ENCODE measurements at regions not wholly inside any gene's neighbourhood (a gene's known extent, or its start where the extent isn't known, plus 50 kb on each side); places are given as distances from the start of the nearest gene placed in this dataset.

DNA sequence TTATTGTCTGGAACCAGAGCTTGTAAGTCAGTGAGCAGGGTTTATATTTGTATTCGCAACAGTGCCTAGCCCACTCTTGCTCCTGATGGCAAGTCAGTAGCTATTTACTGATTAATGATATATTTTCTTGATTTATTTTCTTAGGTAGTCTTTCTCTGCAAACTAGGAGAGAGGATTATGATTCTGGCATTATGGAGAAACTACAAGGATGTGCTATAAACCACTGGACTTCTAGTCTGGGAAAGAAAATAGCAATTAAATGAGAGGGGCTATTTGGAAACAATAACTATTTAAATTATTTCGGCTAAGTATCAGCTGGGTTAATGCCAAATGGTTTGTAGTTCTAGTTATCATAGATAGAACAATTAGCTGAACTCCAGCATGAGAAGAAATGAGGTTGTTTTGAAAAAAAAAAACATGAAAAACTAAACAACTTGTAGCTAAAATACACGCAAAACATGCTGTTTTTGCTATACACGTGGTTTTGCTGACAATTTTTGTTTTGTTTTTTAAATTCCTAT lies 304.9 kb upstream of the TCF21 start:
- no peak for ATAC-seq

DNA sequence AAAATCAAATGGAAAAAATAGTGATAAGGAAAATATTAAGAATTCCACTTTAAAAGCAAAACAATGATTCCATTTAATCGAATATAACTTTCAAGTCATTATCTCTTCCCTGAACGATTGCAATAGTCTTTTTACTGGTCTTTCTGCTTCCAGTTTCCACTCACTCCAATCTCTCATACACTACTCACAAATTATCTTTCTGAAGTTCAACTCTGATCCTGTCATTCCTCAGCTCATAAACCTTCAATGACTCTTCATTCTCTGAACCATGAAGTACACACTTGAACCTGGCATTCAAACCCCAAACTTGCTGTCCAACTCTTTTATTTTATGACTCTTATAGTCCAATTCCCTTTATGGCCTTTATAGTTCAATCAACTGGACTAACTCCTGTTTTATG lies 304.1 kb upstream of the TCF21 start:
- no peak for ATAC-seq

DNA sequence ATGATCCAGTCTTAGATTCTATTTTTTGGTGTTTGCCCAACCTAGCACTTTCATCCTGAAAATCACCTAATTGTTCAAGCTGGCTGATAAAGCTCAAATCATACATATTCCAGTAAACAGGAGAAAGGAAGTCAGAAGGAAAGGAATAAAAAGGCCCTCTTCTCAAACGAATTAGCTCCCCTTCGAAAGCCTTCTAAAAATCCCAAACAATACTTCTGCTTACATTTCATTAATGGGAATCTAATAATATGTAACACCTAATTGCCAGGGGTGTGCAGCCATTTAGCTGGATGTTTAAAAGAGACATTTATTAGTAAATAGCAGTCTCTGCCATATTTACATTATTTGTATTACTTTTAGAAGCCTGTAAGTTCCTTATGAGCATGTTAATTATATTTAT lies 302.9 kb upstream of the TCF21 start:
- no peak for ATAC-seq

DNA sequence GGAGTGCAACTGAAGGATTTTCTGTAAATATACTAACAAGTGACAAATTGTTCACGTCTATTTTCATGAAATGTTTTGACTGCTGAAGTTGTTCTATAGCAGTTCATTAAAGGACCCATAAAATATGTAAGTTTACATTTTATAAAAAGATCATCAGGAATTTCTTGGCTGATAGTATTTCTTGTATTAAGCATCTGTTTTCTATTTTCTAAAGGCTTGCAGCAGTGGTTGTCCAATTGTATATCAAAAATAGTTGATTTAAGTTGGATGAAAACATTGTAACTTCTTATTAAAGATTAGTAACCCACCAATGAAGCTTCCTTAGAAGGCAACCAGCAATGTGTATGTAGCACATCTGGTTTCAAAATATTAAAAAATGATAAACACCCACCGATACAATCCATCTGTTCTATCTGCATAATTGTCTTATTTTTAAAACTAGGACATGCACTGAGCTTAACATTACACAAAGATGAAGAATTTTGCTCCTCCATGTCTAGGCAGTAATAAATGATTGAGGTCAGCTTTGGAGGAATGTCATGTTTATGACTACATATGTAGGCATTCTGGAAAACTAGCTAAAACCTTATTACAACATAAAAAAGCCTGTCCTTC lies 301.3 kb upstream of the TCF21 start:
- ATAC-seq: no peak

DNA sequence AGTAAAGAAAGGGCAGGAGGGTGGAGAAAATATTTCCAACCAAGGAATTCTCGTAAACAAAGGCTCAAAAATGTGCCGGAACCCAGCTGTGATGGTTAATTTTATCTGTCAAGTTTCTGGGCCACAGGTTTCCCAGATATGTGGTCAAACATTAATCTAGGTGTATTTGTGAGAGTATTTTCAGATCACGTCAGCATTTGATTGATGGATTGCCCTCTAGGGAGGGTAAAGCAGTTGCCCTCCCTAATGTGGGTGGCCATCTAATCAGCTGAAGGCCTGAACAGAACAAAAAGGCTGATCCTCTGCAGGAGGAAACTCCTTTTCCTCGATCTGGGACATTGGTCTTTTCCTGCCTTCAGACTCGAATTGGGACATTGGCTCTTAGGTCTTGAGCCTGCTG lies 298.7 kb upstream of the TCF21 start:
- no peak for ATAC-seq

DNA sequence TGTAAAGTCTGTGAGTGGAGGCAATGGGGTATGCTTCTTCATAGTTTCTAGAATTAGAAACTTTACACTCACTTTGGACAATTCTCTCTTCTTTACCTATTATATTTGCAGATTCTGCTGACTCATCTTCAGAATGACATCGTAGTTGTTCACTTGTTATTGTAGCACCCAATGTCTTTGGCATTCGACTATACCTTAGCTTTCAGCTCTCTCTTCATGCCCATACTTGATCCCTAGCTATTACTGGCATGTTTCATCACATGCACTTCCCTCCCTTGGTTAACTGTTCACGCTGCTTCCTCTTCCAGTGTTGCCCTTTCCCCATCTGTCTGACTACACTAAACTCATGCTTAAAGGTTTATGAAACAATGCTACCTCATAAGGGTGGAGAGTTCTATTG lies 298.1 kb upstream of the TCF21 start:
- no peak for ATAC-seq

DNA sequence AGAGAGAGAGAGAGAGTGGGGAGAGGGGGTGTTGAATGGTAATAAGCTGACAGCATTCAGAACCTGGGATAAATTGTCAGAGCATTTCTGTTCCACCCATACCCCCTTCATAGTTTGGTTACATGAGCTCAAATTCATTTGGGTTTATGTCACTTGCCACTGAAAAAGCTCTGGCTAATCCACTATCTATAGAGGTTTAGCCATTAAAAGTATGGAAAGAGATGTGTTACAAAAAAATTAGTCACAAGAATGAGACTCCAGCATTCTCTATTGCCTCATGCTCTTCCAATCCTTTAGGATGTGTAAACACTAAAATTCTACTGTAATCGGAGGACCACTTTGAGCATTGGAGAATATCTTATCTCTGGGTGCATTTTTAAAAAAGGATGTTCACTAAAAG lies 297.6 kb upstream of the TCF21 start:
- ATAC-seq: no peak

DNA sequence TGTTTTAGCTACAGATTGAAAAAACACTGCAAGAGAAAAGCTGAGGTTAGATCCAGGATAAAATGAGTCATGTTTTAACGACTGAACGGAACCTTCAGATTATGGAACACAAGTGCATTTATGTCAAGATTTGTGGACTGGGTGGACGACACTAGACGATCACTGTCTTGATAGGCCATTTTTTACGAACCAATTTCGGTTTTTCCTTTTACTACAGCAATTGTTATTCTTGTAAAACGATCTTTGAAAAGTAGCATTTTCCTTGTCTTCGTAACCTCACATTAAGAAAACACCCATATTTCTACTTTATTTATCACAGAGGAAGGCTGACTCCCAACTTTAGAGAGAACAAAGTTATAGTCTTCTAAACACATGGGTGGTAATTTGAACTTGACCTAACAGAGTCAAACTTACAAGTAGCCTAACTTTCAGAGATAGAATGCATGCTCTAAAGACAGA lies 294.2 kb upstream of the TCF21 start:
- no peak for ATAC-seq

DNA sequence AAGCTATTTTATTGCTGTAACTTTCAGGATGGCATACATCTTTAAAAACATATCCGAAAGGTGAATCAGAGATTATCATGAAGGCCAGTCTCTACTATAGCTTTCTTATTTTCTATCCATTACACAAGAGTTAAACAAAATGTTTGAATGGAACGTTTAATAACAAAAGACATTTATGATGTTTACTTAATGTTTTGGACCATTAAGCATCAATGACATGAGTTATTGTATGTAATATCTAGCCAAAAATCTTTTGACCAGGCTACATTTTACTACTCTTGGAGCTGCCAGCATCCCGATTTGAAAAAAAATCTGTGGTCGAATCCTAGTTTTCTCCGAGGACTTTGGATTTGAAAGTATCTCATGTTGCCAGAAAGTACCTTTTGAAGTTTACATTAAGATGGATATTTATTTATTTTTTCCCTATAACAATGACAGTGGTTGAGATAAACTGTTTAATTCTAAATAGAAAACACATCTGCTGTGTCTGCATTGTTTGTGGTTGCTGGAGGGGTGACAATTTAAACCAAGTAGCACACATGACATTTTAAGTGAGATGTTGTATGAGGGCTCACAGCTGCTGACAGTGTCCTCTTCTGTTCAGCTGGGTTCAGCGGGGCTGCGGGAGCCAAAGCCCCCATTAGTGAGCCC lies 293.7 kb upstream of the TCF21 start:
- no peak for ATAC-seq

DNA sequence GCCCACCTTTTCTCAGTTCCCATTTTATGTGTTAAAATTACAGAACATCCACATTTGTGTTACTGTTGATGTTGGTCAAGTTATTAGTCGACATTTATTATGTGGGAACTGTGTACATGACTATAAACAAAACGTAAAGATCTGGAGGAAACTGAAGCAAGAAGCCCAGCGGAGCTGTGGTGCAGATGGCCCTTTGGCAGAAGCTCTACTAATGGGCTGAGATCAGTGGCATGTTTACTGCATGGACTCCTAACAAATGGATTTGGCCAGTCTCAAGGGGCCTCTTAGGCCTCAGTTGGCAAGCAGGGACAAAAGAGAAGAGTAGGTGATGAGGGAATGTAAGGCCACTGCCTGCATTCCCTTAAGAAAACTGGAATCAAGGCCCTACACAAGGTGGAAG lies 282.1 kb upstream of the TCF21 start:
- no peak for ATAC-seq

DNA sequence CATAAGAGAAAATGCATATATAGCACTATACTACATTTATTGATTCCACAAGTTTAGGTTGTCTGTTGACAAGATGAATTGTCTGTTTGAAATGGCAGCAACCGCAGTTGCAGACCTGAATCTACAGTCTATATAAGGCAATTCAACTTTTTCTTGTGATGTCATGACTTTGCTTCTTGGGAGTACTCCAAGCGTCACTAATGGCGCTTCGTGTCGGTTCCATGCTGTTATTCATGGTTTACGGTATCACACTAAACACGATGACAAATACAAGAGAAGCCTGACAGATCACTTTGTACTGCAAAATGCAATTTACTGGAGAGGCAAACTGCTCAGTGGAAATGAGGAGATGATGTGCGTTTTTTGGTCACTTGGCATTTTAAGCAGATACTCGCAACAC lies 280.3 kb upstream of the TCF21 start:
- ATAC-seq: no peak

DNA sequence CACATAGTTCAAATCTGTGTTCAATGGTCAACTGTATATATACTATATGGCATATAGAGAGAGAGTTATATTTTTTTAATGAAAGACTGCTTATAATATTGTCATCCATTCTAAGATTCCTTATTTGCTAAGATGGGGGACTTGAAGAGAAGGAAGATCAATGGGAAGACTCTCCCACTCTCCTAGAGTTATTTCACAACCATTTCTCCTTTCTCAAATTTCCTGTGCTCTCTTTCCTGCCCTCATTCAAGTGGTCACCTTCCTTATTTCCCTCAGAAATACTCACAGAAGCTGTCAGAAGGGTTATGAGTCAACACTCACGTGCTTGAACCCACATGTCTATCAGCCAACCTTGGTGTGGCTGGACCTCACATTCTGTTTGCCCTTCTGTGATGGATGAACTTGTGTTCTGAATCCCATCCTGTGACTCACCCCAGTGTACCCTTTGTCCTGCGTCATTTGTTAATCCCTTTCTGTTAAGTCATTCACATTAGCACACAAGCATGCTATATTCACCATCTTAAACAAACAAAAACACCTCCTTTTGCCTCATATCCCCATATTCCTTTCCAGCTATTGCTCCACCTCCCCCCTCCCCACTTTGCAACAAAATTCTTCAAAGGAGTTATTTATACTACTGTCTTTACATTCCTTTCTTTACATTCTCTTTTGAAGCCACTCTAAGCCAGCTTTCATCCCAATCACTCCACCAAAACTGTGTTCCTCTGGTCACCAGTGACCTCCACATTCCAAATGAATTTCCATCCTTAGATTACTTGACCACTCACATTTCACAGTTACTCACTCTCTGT lies 279.3 kb upstream of the TCF21 start:
- no peak for ATAC-seq

DNA sequence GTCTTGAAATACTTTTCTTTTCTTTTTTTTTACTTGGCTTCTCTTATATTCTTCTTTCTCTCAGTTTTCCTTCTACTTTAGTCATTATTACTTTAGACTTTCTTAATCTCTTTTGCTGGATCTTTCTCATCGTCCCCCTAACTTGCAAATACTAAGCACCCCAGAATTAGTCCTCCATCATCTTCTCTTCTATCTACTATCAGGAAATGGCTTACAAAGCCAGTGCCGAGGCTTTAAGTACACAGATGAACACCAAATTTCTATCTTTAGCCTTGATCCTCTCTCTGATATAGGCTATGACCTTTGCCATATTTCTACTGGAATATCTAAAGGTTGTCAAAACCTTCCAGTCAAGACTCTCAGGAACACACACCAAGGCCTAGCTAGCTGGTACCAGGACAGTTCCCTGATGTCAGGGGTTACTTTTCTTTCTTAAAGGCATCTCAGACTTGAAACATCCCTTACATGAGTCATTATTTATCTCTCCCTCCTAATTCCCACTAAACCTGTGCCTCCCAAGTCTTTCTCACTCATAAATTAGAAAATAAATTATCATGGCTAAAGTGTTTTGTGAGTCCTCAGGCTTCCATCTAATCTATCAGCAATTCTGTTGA lies 278.6 kb upstream of the TCF21 start:
- ATAC-seq: no peak

DNA sequence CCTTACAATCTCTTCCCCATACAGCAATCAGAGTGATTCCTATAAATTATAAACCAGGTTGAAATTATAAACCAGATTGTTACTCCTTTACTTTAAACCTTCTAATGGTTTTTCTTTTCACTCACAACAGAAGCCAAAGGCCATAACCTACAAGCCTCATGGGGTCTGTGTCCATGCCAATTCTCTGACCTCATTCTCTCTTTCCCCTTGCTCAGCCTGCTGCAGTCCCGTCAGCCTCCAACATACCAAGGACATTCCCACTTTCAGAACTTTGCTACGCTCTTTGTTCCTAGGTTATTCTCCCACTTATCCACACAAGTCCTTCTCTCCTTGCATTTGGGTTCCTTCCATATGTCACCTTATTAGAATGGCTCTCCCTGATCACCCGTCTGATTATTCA lies 277.9 kb upstream of the TCF21 start:
- ATAC-seq: no peak

DNA sequence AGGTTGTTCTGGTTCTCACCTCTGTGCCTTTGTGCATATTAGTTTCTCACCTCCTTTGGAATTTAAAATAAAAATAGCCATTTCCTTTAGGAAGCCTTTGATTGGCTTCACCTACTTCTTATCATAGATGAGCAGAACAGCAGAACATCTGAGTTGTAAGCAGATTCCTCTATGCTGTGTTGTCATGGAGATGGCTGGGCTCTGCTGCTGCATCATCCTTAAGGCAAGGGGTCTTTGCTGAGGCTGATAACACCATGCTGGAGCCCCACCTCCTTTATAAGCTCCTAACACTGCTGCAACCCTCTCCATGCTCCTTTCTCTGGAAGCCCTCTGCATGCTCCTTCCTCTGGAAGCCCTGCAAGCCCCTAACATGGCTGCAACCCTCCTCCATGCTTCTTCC lies 276.5 kb upstream of the TCF21 start:
- ATAC-seq: no peak

DNA sequence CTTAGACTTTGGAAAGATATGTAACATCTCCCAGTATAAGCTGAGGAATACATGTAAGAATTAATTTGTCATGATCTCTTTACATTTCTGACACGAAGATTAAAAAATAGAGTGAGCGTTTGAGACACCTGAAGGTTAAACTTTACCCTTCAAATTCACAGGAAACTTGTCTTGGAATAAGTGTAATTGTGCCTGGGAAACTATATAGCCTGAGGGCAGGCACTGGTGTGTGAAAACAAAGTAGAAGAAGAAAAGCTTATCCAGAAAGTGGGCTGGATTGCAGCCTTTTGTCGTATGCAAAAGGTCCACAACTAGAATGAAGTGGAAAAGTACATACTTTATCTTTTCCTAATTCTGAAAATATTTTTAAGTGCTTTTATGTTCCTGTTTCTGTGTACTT lies 275.7 kb upstream of the TCF21 start:
- no peak for ATAC-seq

DNA sequence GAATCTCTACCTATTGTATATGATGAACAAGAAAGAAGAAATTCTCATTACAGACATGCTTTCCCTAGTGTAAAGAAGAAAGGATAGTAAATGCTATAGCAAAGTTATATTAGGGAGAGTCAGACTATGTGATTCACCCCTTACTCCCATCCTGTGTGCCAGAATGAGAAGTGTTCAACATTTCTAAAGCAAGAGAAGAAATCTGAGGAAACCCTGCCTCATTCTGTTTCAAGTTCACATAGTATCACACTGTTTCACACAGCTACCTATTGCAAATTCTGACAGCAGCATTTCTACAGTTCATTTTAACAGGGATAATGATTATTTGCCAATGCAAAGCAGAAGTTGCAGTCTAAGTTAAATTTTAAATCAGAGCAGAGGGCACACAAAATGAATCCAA lies 267.2 kb upstream of the TCF21 start:
- ATAC-seq: no peak

DNA sequence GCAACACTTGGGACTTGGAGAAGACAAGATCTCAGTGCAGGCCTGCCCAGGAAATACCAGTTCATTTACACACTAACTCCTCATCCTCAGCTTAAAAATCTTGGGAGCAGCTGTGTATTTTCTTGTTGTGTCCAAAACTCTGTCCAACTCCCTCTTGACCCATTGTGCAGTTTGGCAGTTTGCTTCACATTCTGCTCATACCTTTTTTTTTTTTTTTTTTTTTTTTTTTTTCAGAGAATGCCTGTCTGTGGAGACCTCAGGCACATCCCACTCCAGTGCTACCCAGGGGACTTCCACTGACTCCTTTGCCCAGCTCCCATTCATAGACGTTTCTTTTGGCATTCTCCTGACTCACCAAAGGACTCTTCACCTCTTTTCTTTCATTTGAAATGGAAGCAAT lies 265.8 kb upstream of the TCF21 start:
- no peak for ATAC-seq

DNA sequence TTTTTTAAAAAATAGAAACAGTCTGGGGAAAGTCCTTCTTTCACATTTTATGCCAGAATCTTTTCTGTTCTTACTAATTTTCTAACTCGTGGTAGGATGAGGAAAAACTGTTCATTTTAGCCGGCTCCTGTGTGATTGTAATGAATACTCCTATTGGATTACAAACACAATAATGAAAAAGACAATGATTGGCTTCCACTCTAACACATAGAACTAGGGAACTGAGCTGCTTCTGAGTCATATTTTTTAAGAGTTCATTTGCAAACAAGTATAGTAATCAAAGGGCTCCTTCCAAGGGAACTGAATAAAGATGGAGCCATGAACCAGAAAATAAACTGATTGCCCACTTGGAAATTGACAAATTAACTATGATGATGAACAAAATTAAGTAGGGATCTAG lies 265.3 kb upstream of the TCF21 start:
- ATAC-seq: no peak

DNA sequence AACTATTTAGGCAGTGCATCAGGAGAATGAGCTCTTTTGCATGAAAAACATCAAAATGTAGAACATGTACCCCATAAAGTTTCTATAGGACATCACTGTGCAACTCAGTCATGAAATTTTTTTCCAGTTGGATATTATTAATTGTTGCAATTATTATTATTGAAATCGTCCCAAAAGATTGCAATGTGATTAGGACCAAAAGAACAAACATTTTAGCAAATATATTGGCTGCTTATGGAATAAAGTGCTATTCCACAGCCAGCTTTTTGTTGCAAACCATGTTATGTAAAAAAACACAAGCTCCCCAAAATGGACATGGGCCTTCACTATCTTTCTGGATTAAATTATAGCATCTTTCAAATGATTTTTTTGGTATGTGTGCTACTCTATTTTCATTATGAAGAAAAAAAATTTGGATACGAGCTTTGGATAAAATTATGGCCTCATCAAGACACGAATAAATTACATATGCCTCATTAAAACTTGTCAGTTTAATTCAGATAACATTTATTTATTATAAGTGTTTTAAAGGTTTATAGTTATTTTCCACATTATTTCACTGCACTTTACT lies 262.7 kb upstream of the TCF21 start:
- ATAC-seq: no peak

DNA sequence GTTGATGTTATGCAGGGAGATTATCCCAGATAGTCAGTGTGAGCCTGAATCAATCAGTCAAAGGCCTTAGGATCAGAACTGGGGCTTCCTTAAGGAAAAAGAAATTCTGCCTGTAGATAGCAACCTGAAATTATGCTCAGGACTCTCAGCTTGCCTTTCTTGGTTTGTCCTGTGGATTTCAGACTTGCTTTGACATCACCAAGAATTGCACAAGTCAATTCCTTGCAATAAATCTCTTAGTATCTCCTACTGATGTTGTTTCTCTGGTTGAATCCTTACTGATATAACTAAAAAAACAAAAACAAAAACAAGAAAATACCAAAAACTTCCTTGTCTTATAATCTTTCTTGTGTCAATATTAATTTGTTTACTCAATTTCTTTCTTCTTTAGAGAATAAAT lies 258.9 kb upstream of the TCF21 start:
- ATAC-seq: no peak

DNA sequence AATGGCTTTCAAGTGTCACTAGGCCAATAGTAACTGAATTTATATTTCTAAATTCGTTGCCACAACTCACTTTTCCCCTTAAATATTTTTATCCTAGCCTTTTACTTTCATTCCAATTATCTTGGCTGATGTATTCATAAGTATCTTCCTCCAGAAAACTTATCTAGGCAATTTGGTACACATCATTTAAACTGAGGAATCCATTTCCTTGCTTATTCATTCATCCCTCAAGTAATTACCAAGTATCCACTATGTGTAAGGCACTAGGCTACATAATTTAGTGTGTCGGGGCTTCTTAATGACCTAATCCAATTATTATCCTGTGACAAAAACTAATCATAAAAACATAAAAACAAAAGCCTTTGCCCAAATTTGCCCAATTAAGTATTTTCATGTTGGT lies 258.3 kb upstream of the TCF21 start:
- ATAC-seq: no peak

DNA sequence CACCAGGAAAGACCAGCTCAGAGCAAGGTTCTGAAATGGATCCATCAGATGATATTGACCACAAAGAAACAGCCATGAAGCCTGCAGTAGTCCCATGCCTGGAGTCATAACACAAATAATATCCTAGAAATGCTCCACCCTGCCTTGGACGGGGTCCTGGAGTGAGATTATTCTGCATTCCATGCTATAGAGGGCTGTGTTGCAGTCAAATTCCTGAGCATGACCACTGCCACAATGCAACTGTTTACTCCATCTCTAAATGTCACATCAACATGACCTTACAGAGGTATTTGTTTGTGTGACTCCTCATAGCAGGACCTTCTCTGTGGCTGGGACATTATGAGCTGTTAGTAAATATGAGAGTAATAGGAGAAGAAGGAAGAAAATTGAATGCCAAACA lies 257.5 kb upstream of the TCF21 start:
- ATAC-seq: no peak
